HEK293 (cell line): ENCODE measurements at regions not wholly inside any gene's neighbourhood (a gene's known extent, or its start where the extent isn't known, plus 50 kb on each side); places are given as distances from the start of the nearest gene placed in this dataset.

Experiments
- GLI4 ChIP-seq: fragments of 450-650 bp; formaldehyde crosslinking; IDR thresholded peaks from 2 replicates; pipeline ENCODE4 v1.5.1; 2016; ENCODE audit warnings: missing biosample characterization, missing genetic modification characterization
- GLIS2 ChIP-seq: fragments of 450-650 bp; formaldehyde crosslinking; IDR thresholded peaks from 2 replicates; pipeline ENCODE4 v1.5.1; 2016; ENCODE audit warnings: missing biosample characterization, missing genetic modification characterization
- KLF1 ChIP-seq: fragments of 450-650 bp; formaldehyde crosslinking; IDR thresholded peaks from 2 replicates; pipeline ENCODE4 v1.5.1; 2016; ENCODE audit warnings: missing biosample characterization, missing genetic modification characterization
- MEIS1 ChIP-seq: sonication (generic); formaldehyde crosslinking; IDR thresholded peaks from 2 replicates; pipeline ENCODE4 v1.8.1; 2022; ENCODE audit warnings: missing genetic modification reagents, mild to moderate bottlenecking, borderline replicate concordance
- YY1 ChIP-seq: fragments of 450-650 bp; formaldehyde crosslinking; IDR thresholded peaks from 2 replicates; pipeline ENCODE4 v1.5.1; 2018; ENCODE audit warnings: missing biosample characterization, missing genetic modification characterization
- ZNF561 ChIP-seq: fragments of 450-650 bp; IDR thresholded peaks from 2 replicates; pipeline ENCODE4 v1.5.1; 2018; ENCODE audit warnings: missing biosample characterization, missing genetic modification characterization, borderline replicate concordance
- TF ChIP-seq, protein P1 (sequence below): fragments of 450-650 bp; IDR thresholded peaks from 2 replicates; pipeline ENCODE4 v1.5.1; 2018; ENCODE audit warnings: missing biosample characterization, missing genetic modification characterization
- TF ChIP-seq, protein P2 (sequence below): fragments of 450-650 bp; formaldehyde crosslinking; IDR thresholded peaks from 2 replicates; pipeline ENCODE4 v1.5.1; 2016; ENCODE audit warnings: missing biosample characterization, missing genetic modification characterization
- TF ChIP-seq, protein P3 (sequence below): fragments of 450-650 bp; formaldehyde crosslinking; IDR thresholded peaks from 2 replicates; pipeline ENCODE4 v1.5.1; 2016; ENCODE audit warnings: missing biosample characterization, missing genetic modification characterization, low read depth

DNA sequence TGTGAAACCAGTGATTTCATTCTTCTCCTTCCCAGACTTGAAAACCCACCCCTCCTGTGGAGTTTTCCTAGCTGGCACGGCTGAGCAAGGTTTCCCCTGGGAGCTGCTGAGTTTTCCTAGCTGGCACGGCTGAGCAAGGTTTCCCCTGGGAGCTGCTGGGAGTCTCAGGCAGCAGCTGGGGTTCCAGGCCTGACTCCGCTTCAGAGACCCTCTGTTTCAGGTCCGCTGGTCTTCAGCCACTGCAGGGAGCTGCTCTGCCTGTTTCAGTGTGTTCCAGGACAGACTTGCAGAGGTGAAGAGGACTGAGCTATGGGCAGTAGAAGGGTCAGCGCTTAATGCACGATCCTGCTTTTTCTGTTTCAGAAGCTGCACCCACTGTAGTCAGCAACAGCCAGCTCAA is 104.9 kb downstream of the XRCC2 start:
- TF ChIP-seq, protein P1, sequence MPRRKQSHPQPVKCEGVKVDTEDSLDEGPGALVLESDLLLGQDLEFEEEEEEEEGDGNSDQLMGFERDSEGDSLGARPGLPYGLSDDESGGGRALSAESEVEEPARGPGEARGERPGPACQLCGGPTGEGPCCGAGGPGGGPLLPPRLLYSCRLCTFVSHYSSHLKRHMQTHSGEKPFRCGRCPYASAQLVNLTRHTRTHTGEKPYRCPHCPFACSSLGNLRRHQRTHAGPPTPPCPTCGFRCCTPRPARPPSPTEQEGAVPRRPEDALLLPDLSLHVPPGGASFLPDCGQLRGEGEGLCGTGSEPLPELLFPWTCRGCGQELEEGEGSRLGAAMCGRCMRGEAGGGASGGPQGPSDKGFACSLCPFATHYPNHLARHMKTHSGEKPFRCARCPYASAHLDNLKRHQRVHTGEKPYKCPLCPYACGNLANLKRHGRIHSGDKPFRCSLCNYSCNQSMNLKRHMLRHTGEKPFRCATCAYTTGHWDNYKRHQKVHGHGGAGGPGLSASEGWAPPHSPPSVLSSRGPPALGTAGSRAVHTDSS: no peak
- TF ChIP-seq, protein P2, sequence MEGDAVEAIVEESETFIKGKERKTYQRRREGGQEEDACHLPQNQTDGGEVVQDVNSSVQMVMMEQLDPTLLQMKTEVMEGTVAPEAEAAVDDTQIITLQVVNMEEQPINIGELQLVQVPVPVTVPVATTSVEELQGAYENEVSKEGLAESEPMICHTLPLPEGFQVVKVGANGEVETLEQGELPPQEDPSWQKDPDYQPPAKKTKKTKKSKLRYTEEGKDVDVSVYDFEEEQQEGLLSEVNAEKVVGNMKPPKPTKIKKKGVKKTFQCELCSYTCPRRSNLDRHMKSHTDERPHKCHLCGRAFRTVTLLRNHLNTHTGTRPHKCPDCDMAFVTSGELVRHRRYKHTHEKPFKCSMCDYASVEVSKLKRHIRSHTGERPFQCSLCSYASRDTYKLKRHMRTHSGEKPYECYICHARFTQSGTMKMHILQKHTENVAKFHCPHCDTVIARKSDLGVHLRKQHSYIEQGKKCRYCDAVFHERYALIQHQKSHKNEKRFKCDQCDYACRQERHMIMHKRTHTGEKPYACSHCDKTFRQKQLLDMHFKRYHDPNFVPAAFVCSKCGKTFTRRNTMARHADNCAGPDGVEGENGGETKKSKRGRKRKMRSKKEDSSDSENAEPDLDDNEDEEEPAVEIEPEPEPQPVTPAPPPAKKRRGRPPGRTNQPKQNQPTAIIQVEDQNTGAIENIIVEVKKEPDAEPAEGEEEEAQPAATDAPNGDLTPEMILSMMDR (tag by site-specific recombination): no peak
- TF ChIP-seq, protein P3, sequence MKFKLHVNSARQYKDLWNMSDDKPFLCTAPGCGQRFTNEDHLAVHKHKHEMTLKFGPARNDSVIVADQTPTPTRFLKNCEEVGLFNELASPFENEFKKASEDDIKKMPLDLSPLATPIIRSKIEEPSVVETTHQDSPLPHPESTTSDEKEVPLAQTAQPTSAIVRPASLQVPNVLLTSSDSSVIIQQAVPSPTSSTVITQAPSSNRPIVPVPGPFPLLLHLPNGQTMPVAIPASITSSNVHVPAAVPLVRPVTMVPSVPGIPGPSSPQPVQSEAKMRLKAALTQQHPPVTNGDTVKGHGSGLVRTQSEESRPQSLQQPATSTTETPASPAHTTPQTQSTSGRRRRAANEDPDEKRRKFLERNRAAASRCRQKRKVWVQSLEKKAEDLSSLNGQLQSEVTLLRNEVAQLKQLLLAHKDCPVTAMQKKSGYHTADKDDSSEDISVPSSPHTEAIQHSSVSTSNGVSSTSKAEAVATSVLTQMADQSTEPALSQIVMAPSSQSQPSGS (tag by site-specific recombination): no peak
- TF ChIP-seq GLIS2 (no peak), MEIS1 (CRISPR knock-in tag) (no peak), YY1 (tag by site-specific recombination) (no peak), KLF1 (tag by site-specific recombination) (no peak), ZNF561 (tag by site-specific recombination) (no peak), GLI4 (tag by site-specific recombination) (no peak)
